NCI-H446 (cell line): ENCODE measurements at regions not wholly inside any gene's neighbourhood (a gene's known extent, or its start where the extent isn't known, plus 50 kb on each side); places are given as distances from the start of the nearest gene placed in this dataset.
"Not testable (repeated sequence)": the region's sequence is repeated elsewhere in the genome, so short reads cannot be mapped to it uniquely, and the experiment has no call there.

Source experiments
- DNase-seq, 2 experiments: peaks; one replicate each; lab custom pipeline; 2025; lab: John Stamatoyannopoulos, UW

GRCh38 chr13:59408738-59409137, 755.0 kb downstream of the DIAPH3 start:
- peak in 1 of 2 experiments; percentile 0 for DNase-seq

- peak in 1 of 2 experiments; percentile 39 for DNase-seq
These were observed 754.5 kb downstream of the DIAPH3 start for GRCh38 chr13:59409211-59409610.

- DNase-seq: no peak
These were observed 754.0 kb downstream of the DIAPH3 start for GRCh38 chr13:59409634-59410200.

GRCh38 chr13:59413126-59413525, 750.6 kb downstream of the DIAPH3 start:
- DNase-seq: no peak

- no peak for DNase-seq
These were observed 749.7 kb downstream of the DIAPH3 start for GRCh38 chr13:59414006-59414405.

GRCh38 chr13:59415498-59415897, 748.2 kb downstream of the DIAPH3 start:
- DNase-seq: no peak

GRCh38 chr13:59416561-59416960, 747.2 kb downstream of the DIAPH3 start:
- no peak for DNase-seq

- DNase-seq: no peak
These were observed 741.1 kb downstream of the DIAPH3 start for GRCh38 chr13:59422646-59423045.

- no peak for DNase-seq
These were observed 739.9 kb downstream of the DIAPH3 start for GRCh38 chr13:59423708-59424340.

GRCh38 chr13:59424661-59425060, 739.1 kb downstream of the DIAPH3 start:
- DNase-seq: no peak

GRCh38 chr13:59425211-59425741, 738.5 kb downstream of the DIAPH3 start:
- DNase-seq: no peak

- no peak for DNase-seq
These were observed 728.7 kb downstream of the DIAPH3 start for GRCh38 chr13:59435024-59435423.

- DNase-seq: no peak
These were observed 726.0 kb downstream of the DIAPH3 start for GRCh38 chr13:59437544-59438301.

- no peak for DNase-seq
These were observed 723.8 kb downstream of the DIAPH3 start for GRCh38 chr13:59439776-59440428.

- DNase-seq: not testable (repeated sequence)
These were observed 722.7 kb downstream of the DIAPH3 start for GRCh38 chr13:59441068-59441467.

GRCh38 chr13:59441596-59442280, 722.0 kb downstream of the DIAPH3 start:
- no peak for DNase-seq

- no peak for DNase-seq
These were observed 721.3 kb downstream of the DIAPH3 start for GRCh38 chr13:59442461-59442860.

GRCh38 chr13:59442944-59443486, 720.7 kb downstream of the DIAPH3 start:
- DNase-seq: no peak

- DNase-seq: no peak
These were observed 719.4 kb downstream of the DIAPH3 start for GRCh38 chr13:59444210-59444857.

GRCh38 chr13:59445812-59446211, 717.9 kb downstream of the DIAPH3 start:
- no peak for DNase-seq

- no peak for DNase-seq
These were observed 717.3 kb downstream of the DIAPH3 start for GRCh38 chr13:59446391-59446790.
